ENCODE measurements at regions not wholly inside any gene's neighbourhood (a gene's known extent, or its start where the extent isn't known, plus 50 kb on each side); places are given as distances from the start of the nearest gene placed in this dataset.

DNA sequence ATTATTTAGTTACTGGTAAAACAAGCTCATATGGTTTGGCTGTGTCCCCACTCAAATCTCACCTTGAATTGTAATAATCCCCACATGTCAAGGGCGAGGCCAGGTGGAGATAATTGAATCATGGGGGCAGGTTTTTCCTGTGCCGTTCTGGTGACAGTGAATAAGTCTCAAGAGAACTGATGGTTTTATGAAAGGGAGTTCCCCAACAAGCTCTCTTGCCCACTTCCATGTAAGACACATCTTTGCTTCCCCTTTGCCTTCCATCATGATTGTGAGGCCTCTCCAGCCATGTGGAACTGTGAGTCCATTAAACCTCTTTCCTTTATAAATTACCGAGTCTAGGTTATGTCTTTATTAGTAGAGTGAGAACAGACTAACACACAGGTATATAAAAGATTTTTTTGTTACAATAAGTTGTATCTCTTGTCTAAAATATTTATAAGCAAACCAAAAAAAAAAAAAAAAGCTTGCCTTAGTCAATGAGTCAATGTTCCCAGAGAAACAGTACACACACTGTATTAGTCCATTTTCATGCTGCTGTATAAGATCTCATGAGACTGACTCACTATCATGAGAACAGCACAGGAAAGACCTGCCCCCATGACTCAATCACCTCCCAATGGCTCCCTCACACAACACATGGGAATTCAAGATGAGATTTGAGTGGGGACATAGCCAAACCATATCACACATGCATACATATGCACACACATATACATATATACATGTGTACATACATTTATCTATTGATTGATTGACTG, 138.3 kb downstream of the BASP1 start:
- no peaks in the 10 kb centered on the region for H3K4me1 ChIP-seq (replicated peaks)
- H3K27ac ChIP-seq = no peak overlapping the region
- TF ChIP-seq, protein P1, sequence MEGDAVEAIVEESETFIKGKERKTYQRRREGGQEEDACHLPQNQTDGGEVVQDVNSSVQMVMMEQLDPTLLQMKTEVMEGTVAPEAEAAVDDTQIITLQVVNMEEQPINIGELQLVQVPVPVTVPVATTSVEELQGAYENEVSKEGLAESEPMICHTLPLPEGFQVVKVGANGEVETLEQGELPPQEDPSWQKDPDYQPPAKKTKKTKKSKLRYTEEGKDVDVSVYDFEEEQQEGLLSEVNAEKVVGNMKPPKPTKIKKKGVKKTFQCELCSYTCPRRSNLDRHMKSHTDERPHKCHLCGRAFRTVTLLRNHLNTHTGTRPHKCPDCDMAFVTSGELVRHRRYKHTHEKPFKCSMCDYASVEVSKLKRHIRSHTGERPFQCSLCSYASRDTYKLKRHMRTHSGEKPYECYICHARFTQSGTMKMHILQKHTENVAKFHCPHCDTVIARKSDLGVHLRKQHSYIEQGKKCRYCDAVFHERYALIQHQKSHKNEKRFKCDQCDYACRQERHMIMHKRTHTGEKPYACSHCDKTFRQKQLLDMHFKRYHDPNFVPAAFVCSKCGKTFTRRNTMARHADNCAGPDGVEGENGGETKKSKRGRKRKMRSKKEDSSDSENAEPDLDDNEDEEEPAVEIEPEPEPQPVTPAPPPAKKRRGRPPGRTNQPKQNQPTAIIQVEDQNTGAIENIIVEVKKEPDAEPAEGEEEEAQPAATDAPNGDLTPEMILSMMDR (IDR thresholded peaks at IDR 0.05) = no peak
- TF ChIP-seq POLR2AphosphoS5 (IDR thresholded peaks at IDR 0.05) (no peak), POLR2A (IDR thresholded peaks at IDR 0.05) (no peak)
- no peaks in the 10 kb centered on the region for H3K36me3 ChIP-seq
- intact Hi-C loops (cut with DNase I) = no loop called here
- H3K27me3 ChIP-seq (replicated peaks; ENCODE audit: insufficient read depth) = no peaks in the 10 kb centered on the region
- no peak for DNase-seq (ENCODE audit: low spot score)
- no peaks in the 10 kb centered on the region for H3K9me3 ChIP-seq
- 82% methylated on average over 3 of the region's 3 CpGs for WGBS
- H3K4me3 ChIP-seq = no peak overlapping the region

DNA sequence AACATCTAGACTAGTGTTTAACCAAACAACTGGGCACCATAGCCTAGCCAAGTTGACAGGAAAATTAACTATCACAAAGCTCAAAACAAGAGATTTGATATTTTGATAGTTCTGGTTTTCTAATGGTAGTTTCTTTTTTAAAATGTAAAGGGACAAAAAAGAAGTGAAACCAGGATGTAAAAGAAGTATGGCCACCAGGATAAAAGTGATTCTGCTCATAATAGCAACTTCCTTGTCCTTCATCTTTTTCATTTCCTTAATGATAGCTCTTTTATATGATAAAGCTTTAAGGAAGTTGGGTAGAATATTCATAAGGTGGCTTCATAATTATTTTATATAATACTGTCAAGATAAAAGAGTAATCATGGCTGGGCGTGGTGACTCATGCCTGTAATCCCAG, 139.1 kb downstream of the BASP1 start:
- Histone ChIP-seq H3K36me3 (no peaks in the 10 kb centered on the region), H3K27me3 (replicated peaks; ENCODE audit: insufficient read depth) (no peaks in the 10 kb centered on the region), H3K4me3 (no peak overlapping the region), H3K4me1 (replicated peaks) (no peaks in the 10 kb centered on the region), H3K9me3 (no peaks in the 10 kb centered on the region), H3K27ac (no peak overlapping the region)
- no peak for DNase-seq (ENCODE audit: low spot score)
- WGBS = 93% methylated on average over 1 of the region's 1 CpG
- no peak for TF ChIP-seq POLR2A (IDR thresholded peaks at IDR 0.05)
- no peak for TF ChIP-seq POLR2AphosphoS5 (IDR thresholded peaks at IDR 0.05)
- TF ChIP-seq, protein P1 (IDR thresholded peaks at IDR 0.05) = no peak
- intact Hi-C loops (cut with DNase I) = no loop called here

- no peak overlapping the region for H3K4me3 ChIP-seq
These were observed 140.1 kb downstream of the BASP1 start for GRCh38 chr5:17357504-17357903.

DNA sequence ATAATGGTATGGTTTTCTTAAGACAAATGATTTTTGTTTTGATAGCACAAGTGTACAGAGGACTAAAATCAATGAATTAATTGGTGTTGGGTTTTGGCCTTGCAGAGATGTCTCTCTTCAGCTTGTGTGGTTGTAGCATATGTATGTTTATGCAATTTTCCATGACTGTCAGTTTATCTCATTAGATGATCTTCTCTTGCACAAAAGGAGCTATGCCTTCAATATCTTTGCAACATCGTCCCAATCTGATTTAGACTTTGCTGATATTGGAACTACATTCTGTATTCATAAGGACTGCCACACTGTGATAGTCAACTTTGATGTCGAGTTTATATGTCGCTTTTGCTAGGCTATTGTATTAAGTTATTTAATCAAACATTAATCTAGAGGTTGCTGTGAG, 140.0 kb upstream of the TAF11L2 start:
- no peaks in the 10 kb centered on the region for H3K36me3 ChIP-seq
- WGBS = 78% methylated on average over 3 of the region's 3 CpGs
- no peak overlapping the region for H3K27ac ChIP-seq
- no peaks in the 10 kb centered on the region for H3K4me1 ChIP-seq (replicated peaks)
- intact Hi-C loops (cut with DNase I) = no loop called here
- no peaks in the 10 kb centered on the region for H3K27me3 ChIP-seq (replicated peaks; ENCODE audit: insufficient read depth)
- H3K9me3 ChIP-seq = no peaks in the 10 kb centered on the region
- H3K4me3 ChIP-seq = no peak overlapping the region
- TF ChIP-seq POLR2A (IDR thresholded peaks at IDR 0.05) (no peak), POLR2AphosphoS5 (IDR thresholded peaks at IDR 0.05) (no peak)
- TF ChIP-seq, protein P1 (IDR thresholded peaks at IDR 0.05) = no peak
- no peak for DNase-seq (ENCODE audit: low spot score)

More at GRCh38 chr5:17357504-17357903, 140.1 kb downstream of the BASP1 start:
- intact Hi-C loops (cut with DNase I) = no loop called here
- H3K36me3 ChIP-seq = no peaks in the 10 kb centered on the region
- H3K9me3 ChIP-seq = no peaks in the 10 kb centered on the region
- DNase-seq (ENCODE audit: low spot score) = no peak
- WGBS = 86% methylated on average over 3 of the region's 3 CpGs
- no peaks in the 10 kb centered on the region for H3K4me1 ChIP-seq (replicated peaks)
- H3K27me3 ChIP-seq (replicated peaks; ENCODE audit: insufficient read depth) = no peaks in the 10 kb centered on the region
- H3K27ac ChIP-seq = no peak overlapping the region
- TF ChIP-seq, protein P1 (IDR thresholded peaks at IDR 0.05) = no peak
- TF ChIP-seq POLR2AphosphoS5 (IDR thresholded peaks at IDR 0.05) (no peak), POLR2A (IDR thresholded peaks at IDR 0.05) (no peak)

- TF ChIP-seq POLR2AphosphoS5 (IDR thresholded peaks at IDR 0.05) (peak; percentile 48), POLR2A (IDR thresholded peaks at IDR 0.05) (no peak)
- TF ChIP-seq, protein P1 (IDR thresholded peaks at IDR 0.05) = no peak
- Histone ChIP-seq H3K4me3 (no peak overlapping the region), H3K9me3 (no peaks in the 10 kb centered on the region), H3K27ac (no peak overlapping the region), H3K27me3 (replicated peaks; ENCODE audit: insufficient read depth) (no peaks in the 10 kb centered on the region), H3K36me3 (no peaks in the 10 kb centered on the region), H3K4me1 (replicated peaks) (no peaks in the 10 kb centered on the region)
- intact Hi-C loops (cut with DNase I) = no loop called here
- DNase-seq (ENCODE audit: low spot score) = peak; percentile 9
- WGBS = 35% methylated on average over 11 of the region's 11 CpGs
These were observed 138.5 kb upstream of the TAF11L2 start for GRCh38 chr5:17359451-17360011.

Data from prostate gland (tissue), 2 donors.